ENCODE measurements at regions not wholly inside any gene's neighbourhood (a gene's known extent, or its start where the extent isn't known, plus 50 kb on each side); places are given as distances from the start of the nearest gene placed in this dataset.
"Not testable (repeated sequence)": the region's sequence is repeated elsewhere in the genome, so short reads cannot be mapped to it uniquely, and the experiment has no call there.

DNA sequence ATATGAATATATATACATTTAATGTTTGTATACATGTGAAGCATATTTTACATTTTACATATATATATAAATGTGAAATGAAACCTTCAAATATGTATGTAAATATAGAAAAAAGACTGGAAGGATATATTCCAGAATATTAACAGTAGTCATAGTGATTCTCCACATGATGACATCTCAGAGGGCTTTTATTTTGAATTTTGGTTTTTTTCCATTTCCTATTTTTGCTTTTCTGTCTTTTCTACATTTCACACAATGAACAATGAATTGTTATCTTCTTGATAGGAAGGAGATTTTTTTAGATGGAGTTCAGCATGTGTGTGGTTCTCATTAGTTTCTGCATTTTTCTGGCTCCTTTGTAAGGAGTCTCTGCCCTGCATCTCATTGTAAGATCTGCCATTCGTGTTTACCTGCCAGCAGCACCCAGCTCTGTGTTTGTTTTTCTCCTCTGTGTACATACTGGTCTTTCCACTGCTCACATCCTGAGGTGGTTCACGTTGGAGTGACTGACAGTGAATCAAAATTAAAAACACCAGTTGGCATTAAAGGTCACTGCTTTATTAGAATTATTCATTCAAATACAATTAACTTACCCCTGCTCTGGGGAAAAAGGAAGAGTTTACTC is 425.3 kb upstream of the MDFIC2 start:
- no peak for DNase-seq (ENCODE audit: low read depth)

DNA sequence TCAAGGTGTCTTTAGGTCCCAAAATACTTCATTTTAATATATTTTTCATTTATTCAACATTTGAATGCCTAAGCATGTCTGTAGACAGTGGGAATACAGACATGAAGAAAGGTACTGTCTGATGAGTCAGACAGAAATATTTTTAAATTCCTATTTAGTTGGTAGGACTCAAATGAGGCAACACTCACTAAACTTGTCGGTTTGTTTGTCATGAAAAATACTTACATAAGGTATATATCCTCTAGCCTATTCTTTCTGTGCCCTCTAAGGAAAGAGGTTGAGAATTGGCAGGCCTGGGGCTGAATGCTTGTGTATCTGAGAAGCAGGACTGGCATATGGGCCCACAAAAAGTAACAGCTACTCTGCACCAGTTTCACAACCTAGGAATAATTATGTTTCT is 423.6 kb upstream of the MDFIC2 start:
- DNase-seq (ENCODE audit: low read depth) = no peak

- DNase-seq (ENCODE audit: low read depth) = no peak
Observed at GRCh38 chr3:70734756-70735155, 422.3 kb upstream of the MDFIC2 start.

- no peak for DNase-seq (ENCODE audit: low read depth)
Observed at GRCh38 chr3:70731046-70731445, 418.6 kb upstream of the MDFIC2 start.

GRCh38 chr3:70729845-70730244 is 417.4 kb upstream of the MDFIC2 start:
- DNase-seq (ENCODE audit: low read depth) = no peak

GRCh38 chr3:70728311-70728710 is 415.9 kb upstream of the MDFIC2 start:
- no peak for DNase-seq (ENCODE audit: low read depth)

DNA sequence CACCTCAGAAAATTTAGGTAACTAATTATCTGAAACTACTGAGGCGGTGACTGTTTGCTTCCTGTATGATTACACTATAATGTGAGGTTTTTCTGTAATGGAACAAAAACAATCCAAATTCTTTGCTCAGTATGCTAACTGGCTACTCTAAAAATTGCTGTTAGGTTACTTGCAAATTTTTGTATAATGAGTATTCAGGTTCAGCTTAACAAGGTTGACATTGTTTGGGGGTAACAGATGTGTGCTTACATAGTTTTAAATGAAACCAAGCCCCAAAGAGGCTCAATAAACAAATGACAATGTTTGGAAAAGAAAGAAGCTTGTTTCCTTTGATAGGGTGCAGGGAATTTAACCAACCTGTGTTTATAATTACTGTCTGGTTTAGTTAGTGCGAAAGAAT is 414.5 kb upstream of the MDFIC2 start:
- DNase-seq (ENCODE audit: low read depth) = no peak

GRCh38 chr3:70726096-70726938 is 413.9 kb upstream of the MDFIC2 start:
- DNase-seq (ENCODE audit: low read depth) = no peak

DNA sequence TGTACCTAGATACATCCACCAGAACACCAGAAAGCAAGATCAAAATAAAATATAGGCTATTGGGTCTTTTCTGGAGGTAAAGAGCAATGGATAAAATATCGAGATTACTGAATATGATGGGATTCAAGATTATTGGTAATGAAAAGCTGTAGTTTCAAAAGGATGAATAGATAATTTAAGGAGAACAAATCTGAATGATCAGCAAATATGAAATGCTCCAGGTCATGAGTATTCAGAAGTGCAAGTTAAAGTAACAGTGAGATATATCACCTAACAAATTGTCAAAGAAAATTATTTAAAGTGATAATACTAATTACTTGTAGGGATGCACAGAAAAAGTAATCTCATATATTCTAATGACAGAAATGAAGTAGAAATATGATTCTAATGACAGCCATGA is 409.6 kb upstream of the MDFIC2 start:
- DNase-seq (ENCODE audit: low read depth) = no peak

DNA sequence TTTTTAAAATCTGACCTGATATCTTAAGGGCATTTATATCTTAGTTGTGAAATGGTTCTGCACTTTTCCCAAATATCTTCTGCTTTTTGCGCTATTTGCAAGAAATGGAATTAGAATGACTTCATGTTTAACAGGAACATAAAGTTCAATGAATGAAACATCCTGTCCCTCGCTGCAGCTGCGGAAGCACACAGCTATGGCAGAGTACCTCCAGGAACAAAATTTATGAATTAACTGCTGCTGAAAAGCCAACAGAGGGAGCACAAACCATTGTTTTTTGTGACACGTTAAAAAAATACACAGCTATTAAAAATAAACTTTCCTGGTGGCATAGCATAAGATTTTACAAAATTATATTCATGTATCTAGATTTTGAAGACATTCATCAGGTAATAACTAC is 404.4 kb upstream of the MDFIC2 start:
- no peak for DNase-seq (ENCODE audit: low read depth)

DNA sequence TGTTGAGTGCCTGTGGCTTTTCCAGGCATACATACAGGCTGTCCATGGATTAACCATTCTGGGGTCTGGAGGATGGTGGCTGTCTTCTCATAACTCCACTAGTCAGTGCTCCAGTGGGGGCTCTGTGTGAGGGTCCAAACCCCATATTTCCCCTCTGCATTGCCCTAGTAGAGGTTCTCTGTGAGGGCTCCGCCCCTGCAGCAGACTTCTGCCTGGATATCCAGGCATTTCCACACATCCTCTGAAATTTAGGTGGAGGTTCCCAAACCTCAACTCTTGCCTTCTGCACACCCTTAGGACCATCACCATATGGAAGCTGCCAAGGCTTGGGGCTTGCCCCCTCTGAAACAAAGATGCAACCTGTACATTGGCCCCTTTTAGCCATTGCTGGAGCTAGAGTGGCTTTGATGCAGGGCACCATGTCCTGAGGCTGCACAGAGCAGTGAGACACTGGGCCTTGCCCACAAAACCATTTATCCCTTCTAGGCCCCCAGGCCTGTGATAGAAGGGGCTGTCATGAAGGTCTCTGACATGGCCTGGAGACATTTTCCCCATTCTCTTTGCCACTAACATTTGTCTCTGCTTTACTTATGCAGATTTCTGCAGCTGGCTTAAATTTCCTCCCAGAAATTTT is 400.1 kb upstream of the MDFIC2 start:
- no peak for DNase-seq (ENCODE audit: low read depth)

DNA sequence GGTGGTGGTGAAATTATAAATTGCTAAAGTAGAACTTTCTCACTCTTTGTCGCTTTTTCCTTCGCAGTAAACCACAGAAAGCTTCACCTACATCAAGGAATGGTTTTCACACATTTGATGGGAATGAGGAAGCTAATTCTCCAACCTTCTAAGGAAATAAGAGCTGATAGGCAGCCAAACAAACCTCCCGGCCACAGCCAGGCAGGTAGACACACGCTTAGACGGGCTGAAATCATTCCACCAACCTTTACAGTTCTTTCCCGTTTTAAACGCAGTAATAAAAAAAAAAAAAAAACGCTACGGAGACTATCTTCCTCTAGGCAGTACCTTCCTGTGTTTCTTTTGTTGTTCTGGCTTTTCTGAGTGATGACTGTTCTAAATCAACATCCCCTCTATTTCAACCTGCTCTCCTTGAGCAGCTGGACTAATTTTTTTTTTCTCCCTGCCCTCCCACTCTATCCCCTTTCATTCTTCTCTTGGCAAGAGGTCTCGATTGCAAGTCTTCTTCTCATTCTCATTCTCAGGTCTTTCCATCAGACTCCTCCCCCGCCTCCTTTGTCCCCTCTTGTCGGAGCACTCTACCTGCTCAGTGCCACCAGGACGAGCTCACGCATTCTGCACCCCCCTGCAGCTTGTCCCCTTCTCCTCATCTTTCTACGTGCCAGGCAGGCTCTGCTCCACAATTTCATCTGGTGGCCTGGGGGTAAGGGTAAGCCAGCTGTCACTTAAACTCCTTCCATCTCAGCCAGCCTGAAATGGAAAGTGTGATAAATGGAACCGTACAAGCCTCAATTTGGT is 391.1 kb upstream of the MDFIC2 start:
- DNase-seq (ENCODE audit: low read depth) = no peak

DNA sequence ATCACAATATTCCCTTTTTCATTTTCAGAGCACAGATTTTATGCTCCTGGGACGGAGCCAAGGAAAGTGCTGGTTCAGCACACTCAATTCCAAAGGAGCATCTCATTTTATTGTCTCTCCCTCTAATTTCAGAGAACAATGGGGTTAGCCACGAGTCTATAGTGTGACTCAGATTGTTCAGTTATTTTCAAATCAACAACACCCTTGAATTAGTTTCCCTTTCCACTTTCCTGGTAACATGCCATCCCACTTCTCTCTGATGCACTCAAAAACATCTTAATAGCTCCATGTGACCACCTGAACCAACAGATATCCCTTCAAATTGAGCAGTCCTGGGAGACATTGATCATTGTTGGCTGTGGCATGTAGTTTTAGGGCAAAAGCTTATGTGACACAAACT is 389.7 kb upstream of the MDFIC2 start:
- DNase-seq (ENCODE audit: low read depth) = no peak

GRCh38 chr3:70684701-70685100 is 372.3 kb upstream of the MDFIC2 start:
- no peak for DNase-seq (ENCODE audit: low read depth)

DNA sequence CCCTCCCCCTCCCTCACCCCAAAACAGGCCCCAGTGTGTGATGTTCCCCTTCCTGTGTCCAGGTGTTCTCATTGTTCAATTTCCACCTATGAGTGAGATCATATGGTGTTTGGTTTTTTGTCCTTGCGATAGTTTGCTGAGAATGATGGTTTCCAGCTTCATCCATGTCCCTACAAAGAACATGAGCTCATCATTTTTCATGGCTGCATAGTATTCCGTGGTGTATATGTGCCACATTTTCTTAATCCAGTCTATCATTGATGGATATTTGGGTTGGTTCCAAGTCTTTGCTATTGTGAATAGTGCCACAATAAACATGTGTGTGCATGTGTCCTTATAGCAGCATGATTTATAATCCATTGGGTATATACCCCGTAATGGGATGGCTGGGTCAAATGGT is 363.4 kb upstream of the MDFIC2 start:
- DNase-seq (ENCODE audit: low read depth) = not testable (repeated sequence)

GRCh38 chr3:70658513-70659310 is 346.3 kb upstream of the MDFIC2 start:
- DNase-seq (ENCODE audit: low read depth) = no peak

GRCh38 chr3:70657454-70657853 is 345.0 kb upstream of the MDFIC2 start:
- no peak for DNase-seq (ENCODE audit: low read depth)

DNA sequence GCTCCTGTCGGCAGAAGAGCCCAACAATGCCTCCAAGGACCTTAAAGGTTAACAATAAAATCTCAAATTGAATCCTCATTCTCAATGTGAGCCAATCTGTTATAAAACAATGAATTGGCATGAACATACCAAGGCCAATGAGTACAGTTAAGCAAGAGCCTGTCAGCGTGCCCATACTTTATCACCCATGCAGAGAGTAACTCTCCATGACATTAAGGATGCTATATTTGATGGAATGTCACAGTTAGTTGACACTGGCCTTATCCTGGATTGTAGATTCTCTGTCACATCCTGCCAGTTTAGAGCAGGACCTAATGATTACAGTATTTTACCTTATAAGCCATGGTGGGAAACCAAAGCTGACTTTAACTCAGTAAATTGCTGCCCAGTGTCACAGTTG is 335.4 kb upstream of the MDFIC2 start:
- no peak for DNase-seq (ENCODE audit: low read depth)

GRCh38 chr3:70647094-70647493 is 334.7 kb upstream of the MDFIC2 start:
- no peak for DNase-seq (ENCODE audit: low read depth)

GRCh38 chr3:70646635-70647034 is 334.2 kb upstream of the MDFIC2 start:
- DNase-seq (ENCODE audit: low read depth) = no peak

- no peak for DNase-seq (ENCODE audit: low read depth)
Observed at GRCh38 chr3:70640481-70640880, 328.0 kb upstream of the MDFIC2 start.

GRCh38 chr3:70635301-70635700 is 322.9 kb upstream of the MDFIC2 start:
- no peak for DNase-seq (ENCODE audit: low read depth)

All from activated T-helper 9 cell treated with anti-CD3 and anti-CD28 coated beads, Interleukin-2, amount 50 U/mL, for 16 hours (primary cell).